HPDE6-E6E7 (cell line): ENCODE measurements at regions not wholly inside any gene's neighbourhood (a gene's known extent, or its start where the extent isn't known, plus 50 kb on each side); places are given as distances from the start of the nearest gene placed in this dataset.

Experiments used
- DNase-seq: peaks from one replicate; pipeline ENCODE4 v3.0.0; 2011; ENCODE audit warnings: missing footprints; ENCODE audit errors: extremely low spot score

- DNase-seq, result no peak
Observed at GRCh38 chr7:18200855-18201254, 173.2 kb upstream of the PRPS1L1 start.

GRCh38 chr7:18201350-18201749, 173.7 kb upstream of the PRPS1L1 start:
- no peak for DNase-seq

GRCh38 chr7:18202315-18203045, 174.8 kb upstream of the PRPS1L1 start:
- DNase-seq, result no peak

- DNase-seq, result no peak
Observed at GRCh38 chr7:18206331-18206730, 178.7 kb upstream of the PRPS1L1 start.

- no peak for DNase-seq
Observed at GRCh38 chr7:18208921-18209320, 181.3 kb upstream of the PRPS1L1 start.

- DNase-seq, result no peak
Observed at GRCh38 chr7:18210377-18210776, 182.7 kb upstream of the PRPS1L1 start.

GRCh38 chr7:18210788-18211187, 183.1 kb upstream of the PRPS1L1 start:
- no peak for DNase-seq

- no peak for DNase-seq
Observed at GRCh38 chr7:18212308-18212707, 184.7 kb upstream of the PRPS1L1 start.

- DNase-seq, result no peak
Observed at GRCh38 chr7:18212758-18213157, 185.1 kb upstream of the PRPS1L1 start.

- DNase-seq, result no peak
Observed at GRCh38 chr7:18213652-18214051, 186.0 kb upstream of the PRPS1L1 start.

- DNase-seq, result no peak
Observed at GRCh38 chr7:18216270-18216669, 188.6 kb upstream of the PRPS1L1 start.

GRCh38 chr7:18221377-18222293, 194.0 kb upstream of the PRPS1L1 start:
- no peak for DNase-seq

- no peak for DNase-seq
Observed at GRCh38 chr7:18222636-18223035, 195.0 kb upstream of the PRPS1L1 start.

GRCh38 chr7:18224138-18224537, 196.5 kb upstream of the PRPS1L1 start:
- no peak for DNase-seq

GRCh38 chr7:18225067-18225466, 197.4 kb upstream of the PRPS1L1 start:
- no peak for DNase-seq

GRCh38 chr7:18226598-18226997, 199.0 kb upstream of the PRPS1L1 start:
- no peak for DNase-seq

- DNase-seq, result no peak
Observed at GRCh38 chr7:18228686-18229085, 201.0 kb upstream of the PRPS1L1 start.

- no peak for DNase-seq
Observed at GRCh38 chr7:18230271-18230670, 202.6 kb upstream of the PRPS1L1 start.

- no peak for DNase-seq
Observed at GRCh38 chr7:18231854-18232253, 204.2 kb upstream of the PRPS1L1 start.

GRCh38 chr7:18234519-18234918, 206.9 kb upstream of the PRPS1L1 start:
- DNase-seq, result no peak

GRCh38 chr7:18235819-18236218, 208.2 kb upstream of the PRPS1L1 start:
- DNase-seq, result peak; percentile 68

- no peak for DNase-seq
Observed at GRCh38 chr7:18239212-18239611, 211.6 kb upstream of the PRPS1L1 start.
